ENCODE measurements at regions not wholly inside any gene's neighbourhood (a gene's known extent, or its start where the extent isn't known, plus 50 kb on each side); places are given as distances from the start of the nearest gene placed in this dataset.

- Histone ChIP-seq H3K9me3 (no peaks in the 10 kb centered on the region), H3K27me3 (no peaks in the 10 kb centered on the region), H3K4me1 (no peaks in the 10 kb centered on the region), H3K36me3 (no peaks in the 10 kb centered on the region), H3K27ac (no peak overlapping the region), H3K4me3 (no peak overlapping the region)
- no peak for TF ChIP-seq CTCF (IDR thresholded peaks at IDR 0.05)
- no peak for FAIRE-seq
- intact Hi-C loops (cut with DNase I) = no loop called here
- 44 to 53% methylated on average over 1 of the region's 1 CpG for WGBS, 2 donors
- no peak for ATAC-seq
- DNase-seq = no peak
Measured at GRCh38 chr4:19645589-19645988, 606.1 kb upstream of the SLIT2 start.

GRCh38 chr4:19636451-19636850 lies 615.3 kb upstream of the SLIT2 start:
- Histone ChIP-seq H3K27me3 (no peaks in the 10 kb centered on the region), H3K9me3 (no peaks in the 10 kb centered on the region), H3K27ac (no peak overlapping the region), H3K4me3 (no peak overlapping the region), H3K36me3 (no peaks in the 10 kb centered on the region), H3K4me1 (no peaks in the 10 kb centered on the region)
- intact Hi-C loops (cut with DNase I) = no loop called here
- no peak for FAIRE-seq
- no peak for TF ChIP-seq CTCF (IDR thresholded peaks at IDR 0.05)
- no peak for ATAC-seq
- DNase-seq = no peak

GRCh38 chr4:19631814-19632213 lies 619.9 kb upstream of the SLIT2 start:
- intact Hi-C loops (cut with DNase I) = no loop called here
- WGBS, 2 donors = 68 to 85% methylated on average over 1 of the region's 1 CpG
- no peak for TF ChIP-seq CTCF (IDR thresholded peaks at IDR 0.05)
- DNase-seq (no peak), FAIRE-seq (peak; percentile 67), ATAC-seq (no peak)
- Histone ChIP-seq H3K36me3 (no peaks in the 10 kb centered on the region), H3K27ac (no peak overlapping the region), H3K4me3 (no peak overlapping the region), H3K9me3 (no peaks in the 10 kb centered on the region), H3K27me3 (no peaks in the 10 kb centered on the region), H3K4me1 (no peaks in the 10 kb centered on the region)

- Histone ChIP-seq H3K27me3 (no peaks in the 10 kb centered on the region), H3K9me3 (no peaks in the 10 kb centered on the region), H3K27ac (no peak overlapping the region), H3K4me1 (no peaks in the 10 kb centered on the region), H3K36me3 (no peaks in the 10 kb centered on the region), H3K4me3 (no peak overlapping the region)
- no peak for TF ChIP-seq CTCF (IDR thresholded peaks at IDR 0.05)
- intact Hi-C loops (cut with DNase I) = no loop called here
- DNase-seq (no peak), FAIRE-seq (no peak), ATAC-seq (no peak)
- WGBS, 2 donors = 83 to 100% methylated on average over 1 of the region's 1 CpG
Measured at GRCh38 chr4:19623866-19624265, 627.8 kb upstream of the SLIT2 start.

- Histone ChIP-seq H3K9me3 (no peaks in the 10 kb centered on the region), H3K27me3 (no peaks in the 10 kb centered on the region), H3K36me3 (no peaks in the 10 kb centered on the region), H3K4me1 (no peaks in the 10 kb centered on the region), H3K27ac (no peak overlapping the region), H3K4me3 (no peak overlapping the region)
- no peak for TF ChIP-seq CTCF (IDR thresholded peaks at IDR 0.05)
- WGBS, 2 donors = 64 to 77% methylated on average over 5 of the region's 5 CpGs
- FAIRE-seq = no peak
- peak in 1 of 6 donors; percentile 24 for DNase-seq
- intact Hi-C loops (cut with DNase I) = no loop called here
- ATAC-seq = no peak
Measured at GRCh38 chr4:19615086-19615689, 636.5 kb upstream of the SLIT2 start.
